Neural progenitor cell (in vitro differentiated cells): ENCODE measurements at regions not wholly inside any gene's neighbourhood (a gene's known extent, or its start where the extent isn't known, plus 50 kb on each side); places are given as distances from the start of the nearest gene placed in this dataset.

Experiments
- EZH2 ChIP-seq: fragments of 200-600 bp; sonication (generic); IDR thresholded peaks from 2 replicates; pipeline ENCODE4 v1.6.1; 2017; ENCODE audit warnings: antibody characterized with exemption, mild to moderate bottlenecking, moderate library complexity
- EZH2phosphoT487 ChIP-seq: fragments of 200-600 bp; sonication (generic); IDR thresholded peaks from 2 replicates; pipeline ENCODE4 v1.6.1; 2017; ENCODE audit warnings: antibody characterized with exemption
- TF ChIP-seq, protein P1 (sequence below): fragments of 200-600 bp; sonication (generic); IDR thresholded peaks from 2 replicates; pipeline ENCODE4 v1.5.1; 2017; ENCODE audit warnings: antibody characterized with exemption, mild to moderate bottlenecking

DNA sequence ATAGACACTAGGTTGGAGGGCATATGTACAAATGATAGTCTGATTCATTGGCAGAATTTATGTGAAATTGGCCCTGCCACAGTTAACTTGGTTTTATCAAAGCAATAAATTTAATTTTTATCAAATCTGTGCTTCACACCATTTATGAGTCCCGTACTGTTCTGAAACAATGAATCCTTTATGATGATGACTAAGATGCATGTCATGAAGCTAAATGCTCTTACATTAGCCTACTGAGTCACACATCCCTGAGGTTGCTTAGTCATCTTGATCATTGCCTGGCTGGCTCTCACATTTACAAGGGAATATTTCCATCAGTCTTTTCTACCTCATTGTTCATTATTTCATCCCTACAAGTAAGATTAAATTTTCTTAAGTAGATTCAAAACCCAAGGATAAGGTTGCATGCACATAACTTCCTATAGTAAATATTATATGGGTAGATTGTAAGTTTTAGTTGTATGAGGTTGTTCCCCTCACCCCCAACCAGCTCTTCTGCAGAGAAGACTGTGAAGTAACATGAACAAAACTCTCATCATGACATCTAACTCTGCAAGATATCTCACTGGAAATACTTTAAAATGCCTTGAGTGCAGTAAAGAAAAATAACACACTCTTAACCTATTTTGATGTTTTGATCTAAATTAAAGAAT is 170.7 kb downstream of the CYB561 start:
- TF ChIP-seq, protein P1, sequence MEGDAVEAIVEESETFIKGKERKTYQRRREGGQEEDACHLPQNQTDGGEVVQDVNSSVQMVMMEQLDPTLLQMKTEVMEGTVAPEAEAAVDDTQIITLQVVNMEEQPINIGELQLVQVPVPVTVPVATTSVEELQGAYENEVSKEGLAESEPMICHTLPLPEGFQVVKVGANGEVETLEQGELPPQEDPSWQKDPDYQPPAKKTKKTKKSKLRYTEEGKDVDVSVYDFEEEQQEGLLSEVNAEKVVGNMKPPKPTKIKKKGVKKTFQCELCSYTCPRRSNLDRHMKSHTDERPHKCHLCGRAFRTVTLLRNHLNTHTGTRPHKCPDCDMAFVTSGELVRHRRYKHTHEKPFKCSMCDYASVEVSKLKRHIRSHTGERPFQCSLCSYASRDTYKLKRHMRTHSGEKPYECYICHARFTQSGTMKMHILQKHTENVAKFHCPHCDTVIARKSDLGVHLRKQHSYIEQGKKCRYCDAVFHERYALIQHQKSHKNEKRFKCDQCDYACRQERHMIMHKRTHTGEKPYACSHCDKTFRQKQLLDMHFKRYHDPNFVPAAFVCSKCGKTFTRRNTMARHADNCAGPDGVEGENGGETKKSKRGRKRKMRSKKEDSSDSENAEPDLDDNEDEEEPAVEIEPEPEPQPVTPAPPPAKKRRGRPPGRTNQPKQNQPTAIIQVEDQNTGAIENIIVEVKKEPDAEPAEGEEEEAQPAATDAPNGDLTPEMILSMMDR: no peak
- TF ChIP-seq EZH2: no peak
- TF ChIP-seq EZH2phosphoT487: no peak
